ENCODE measurements at regions not wholly inside any gene's neighbourhood (a gene's known extent, or its start where the extent isn't known, plus 50 kb on each side); places are given as distances from the start of the nearest gene placed in this dataset.

DNA sequence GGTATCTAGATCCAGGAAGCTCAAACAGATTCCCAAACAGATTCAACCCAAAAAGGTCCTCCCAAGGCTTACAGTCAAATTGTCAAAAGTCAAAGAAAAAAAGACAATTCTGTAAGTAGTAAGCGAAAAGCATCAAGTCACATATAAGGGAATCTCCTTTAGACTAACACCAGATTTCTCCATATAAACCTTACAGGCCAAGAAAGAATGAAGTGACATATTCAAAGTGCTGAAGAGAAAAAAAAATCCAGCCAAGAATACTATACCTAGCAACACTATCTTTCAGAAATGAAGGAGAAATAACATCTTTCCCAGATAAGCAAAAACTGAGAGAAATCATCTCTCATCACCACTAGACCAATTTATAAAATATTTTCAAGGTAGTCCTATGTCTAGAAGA lies 79.6 kb upstream of the LGR5 start:
- TF ChIP-seq, protein P1, sequence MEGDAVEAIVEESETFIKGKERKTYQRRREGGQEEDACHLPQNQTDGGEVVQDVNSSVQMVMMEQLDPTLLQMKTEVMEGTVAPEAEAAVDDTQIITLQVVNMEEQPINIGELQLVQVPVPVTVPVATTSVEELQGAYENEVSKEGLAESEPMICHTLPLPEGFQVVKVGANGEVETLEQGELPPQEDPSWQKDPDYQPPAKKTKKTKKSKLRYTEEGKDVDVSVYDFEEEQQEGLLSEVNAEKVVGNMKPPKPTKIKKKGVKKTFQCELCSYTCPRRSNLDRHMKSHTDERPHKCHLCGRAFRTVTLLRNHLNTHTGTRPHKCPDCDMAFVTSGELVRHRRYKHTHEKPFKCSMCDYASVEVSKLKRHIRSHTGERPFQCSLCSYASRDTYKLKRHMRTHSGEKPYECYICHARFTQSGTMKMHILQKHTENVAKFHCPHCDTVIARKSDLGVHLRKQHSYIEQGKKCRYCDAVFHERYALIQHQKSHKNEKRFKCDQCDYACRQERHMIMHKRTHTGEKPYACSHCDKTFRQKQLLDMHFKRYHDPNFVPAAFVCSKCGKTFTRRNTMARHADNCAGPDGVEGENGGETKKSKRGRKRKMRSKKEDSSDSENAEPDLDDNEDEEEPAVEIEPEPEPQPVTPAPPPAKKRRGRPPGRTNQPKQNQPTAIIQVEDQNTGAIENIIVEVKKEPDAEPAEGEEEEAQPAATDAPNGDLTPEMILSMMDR (IDR thresholded peaks at IDR 0.05; ENCODE audit: extremely low read depth in 1 of 2, insufficient read depth in 1 of 2, low read depth in 1 of 2, low read length in 2 of 2) = no peak
- TF ChIP-seq GATA2 (IDR thresholded peaks at IDR 0.05; ENCODE audit: insufficient read depth, insufficient read length, low read depth, low read length) (no peak), JUN (IDR thresholded peaks at IDR 0.05; ENCODE audit: borderline replicate concordance, insufficient read depth, insufficient read length, low read depth) (no peak)
